Muscle of back (tissue), 3 donors: ENCODE measurements at regions not wholly inside any gene's neighbourhood (a gene's known extent, or its start where the extent isn't known, plus 50 kb on each side); places are given as distances from the start of the nearest gene placed in this dataset.

Source experiments
- DNase-seq, 3 donors: peaks; one replicate each; pipeline versions ENCODE4 v3.0.0 to v3.0.0-alpha.2; 2013

DNA sequence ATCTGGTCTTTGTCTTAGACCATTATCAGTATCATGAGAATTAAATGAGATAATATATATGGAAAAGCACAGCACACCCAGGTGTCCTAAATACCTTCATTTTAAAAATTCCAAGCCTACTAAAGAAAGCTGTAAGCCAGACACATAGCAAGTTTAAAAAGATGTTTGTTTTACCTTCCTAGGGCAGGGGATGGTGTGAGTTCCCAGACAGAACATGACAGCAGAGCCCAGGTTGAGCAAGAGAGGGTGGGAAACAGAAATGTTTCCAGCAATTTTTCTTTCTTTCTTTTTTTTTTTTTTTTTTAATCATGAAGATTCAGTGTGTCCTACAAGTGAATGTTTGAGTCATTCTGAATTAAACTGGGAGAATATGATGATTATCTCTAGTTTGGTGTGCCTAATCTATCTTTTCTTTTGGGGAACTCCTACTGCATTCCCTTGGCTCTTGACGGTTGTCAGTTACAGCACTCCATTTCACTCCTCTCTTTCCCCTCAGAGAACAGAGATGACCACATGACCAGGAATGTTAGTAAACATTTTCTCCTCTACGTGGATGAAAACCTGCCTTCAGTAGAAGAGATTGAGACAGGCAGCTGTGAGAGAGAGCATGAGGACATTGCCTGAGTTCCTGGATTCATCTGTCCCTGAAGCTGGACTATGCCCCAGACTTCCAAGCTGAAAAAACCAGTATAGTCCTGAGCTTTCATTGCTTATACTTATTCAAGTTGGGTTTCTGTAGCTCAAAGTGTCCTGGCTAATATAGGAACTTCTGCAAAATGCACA is 54.5 kb upstream of the ARL14 start:
- DNase-seq = no peak

DNA sequence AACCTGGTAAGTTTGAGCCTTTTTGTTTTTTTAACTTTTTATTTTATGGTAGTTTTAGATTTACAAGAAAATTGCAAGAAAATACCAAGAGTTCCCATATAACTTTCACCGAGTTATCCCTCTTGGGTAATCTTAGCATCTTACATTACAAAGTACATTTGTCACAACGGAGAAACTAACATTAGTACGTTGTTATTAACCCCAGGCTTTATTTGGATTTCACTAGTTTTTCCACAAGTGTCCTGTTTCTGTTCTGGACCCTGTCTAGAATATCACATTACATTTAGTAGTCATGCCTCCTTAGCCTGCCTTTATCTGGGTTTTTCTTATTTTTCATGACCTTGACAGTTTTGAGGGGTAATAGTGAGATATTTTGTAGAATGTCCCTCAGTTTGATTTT is 53.5 kb upstream of the KPNA4 start:
- no peak for DNase-seq

DNA sequence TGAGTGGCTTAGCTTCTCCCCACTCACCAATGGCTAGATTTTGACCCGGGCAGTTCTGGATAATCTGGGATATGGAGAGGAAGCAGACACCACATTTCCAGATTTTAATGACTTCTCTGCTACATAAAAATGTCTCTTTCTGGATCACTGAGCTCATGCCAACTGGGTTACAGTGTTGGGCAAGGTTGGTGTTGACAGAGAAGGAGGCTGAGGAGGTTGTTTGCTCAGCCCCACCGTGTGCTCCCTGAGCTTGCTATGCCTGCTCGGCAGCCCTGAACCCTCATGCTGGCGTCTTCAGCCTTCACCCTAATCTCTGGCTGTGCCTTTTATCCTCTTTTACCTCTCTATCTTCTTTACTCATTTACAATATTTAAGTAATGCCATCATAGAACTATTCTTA is 53.0 kb upstream of the KPNA4 start:
- DNase-seq = no peak

DNA sequence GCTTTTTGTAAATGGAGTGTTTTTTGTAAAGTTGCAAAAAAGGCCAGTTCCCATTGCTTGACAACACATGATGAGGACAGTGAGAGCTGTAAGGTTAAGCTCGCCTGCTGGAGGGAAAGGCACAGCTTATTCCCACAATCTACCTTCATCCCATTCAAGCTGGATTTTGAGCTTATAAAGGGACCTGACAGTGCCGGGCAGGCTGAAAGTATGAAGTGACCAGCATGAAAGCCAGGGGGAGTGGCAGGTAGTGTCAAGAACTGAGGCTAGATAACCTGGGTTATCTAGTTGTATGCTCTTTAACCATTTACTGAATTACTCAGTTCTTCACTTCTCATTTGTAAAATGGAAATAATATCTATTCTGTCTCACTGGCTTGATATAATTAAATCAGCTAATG is 52.3 kb upstream of the KPNA4 start:
- DNase-seq = no peak

DNA sequence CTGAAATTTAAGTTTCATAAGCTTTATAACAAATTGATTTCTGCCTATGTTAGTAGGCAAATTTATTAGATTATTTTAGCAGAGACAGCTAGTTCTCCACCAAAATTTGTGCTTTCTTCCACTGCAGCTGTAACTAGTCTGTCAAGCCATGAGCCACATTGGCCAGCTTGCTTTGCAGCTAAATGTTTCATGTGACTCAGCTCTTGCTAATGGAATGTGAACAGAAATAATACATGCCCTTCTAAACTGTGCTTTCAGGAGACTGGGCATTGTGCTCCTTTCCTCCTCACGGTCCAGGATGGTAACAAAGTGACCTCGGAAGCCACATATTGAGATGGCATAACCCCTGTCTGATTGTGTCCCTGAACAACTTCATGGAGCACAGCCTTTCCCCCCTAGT is 51.3 kb upstream of the KPNA4 start:
- DNase-seq = peak in 2 of 3 donors; percentile 2 to 9

DNA sequence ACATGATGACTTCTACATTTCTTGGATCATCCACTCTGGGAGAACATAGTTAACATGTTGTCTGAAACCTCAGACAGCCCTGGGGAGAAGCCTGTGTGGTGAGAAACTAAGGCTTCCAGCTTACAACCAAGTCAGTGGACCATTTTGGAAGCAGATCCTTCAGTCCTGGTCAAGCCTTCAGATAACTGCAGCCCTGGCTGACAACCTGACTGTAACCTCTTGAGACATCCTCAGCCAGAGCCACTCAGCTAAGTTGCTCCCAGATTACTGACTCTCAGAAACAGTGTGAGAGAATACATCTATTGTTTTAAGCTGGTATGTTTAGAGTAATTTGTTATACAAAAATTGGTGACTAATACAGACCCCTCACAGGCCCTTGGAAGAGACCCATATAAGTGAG is 50.9 kb upstream of the KPNA4 start:
- no peak for DNase-seq
